WTC11 (cell line): ENCODE measurements at regions not wholly inside any gene's neighbourhood (a gene's known extent, or its start where the extent isn't known, plus 50 kb on each side); places are given as distances from the start of the nearest gene placed in this dataset.

Source experiments
- CREM ChIP-seq: sonication (generic); formaldehyde crosslinking; IDR thresholded peaks from 2 replicates; pipeline ENCODE4 v1.8.1; 2022; ENCODE audit warnings: mild to moderate bottlenecking, missing genetic modification reagents, moderate library complexity
- ESRRA ChIP-seq: sonication (generic); formaldehyde crosslinking; IDR thresholded peaks from 2 replicates; pipeline ENCODE4 v1.8.1; 2022; ENCODE audit warnings: mild to moderate bottlenecking, missing genetic modification reagents, borderline replicate concordance
- FOXJ3 ChIP-seq: sonication (generic); formaldehyde crosslinking; IDR thresholded peaks from 2 replicates; pipeline ENCODE4 v1.9.0; 2021; ENCODE audit warnings: missing genetic modification reagents, mild to moderate bottlenecking, borderline replicate concordance
- ZBTB21 ChIP-seq: sonication (generic); formaldehyde crosslinking; IDR thresholded peaks from 2 replicates; pipeline ENCODE4 v1.8.1; 2023; ENCODE audit warnings: mild to moderate bottlenecking, missing genetic modification reagents, borderline replicate concordance
- TF ChIP-seq, protein P1 (sequence below): fragments of 200-600 bp; IDR thresholded peaks from 2 replicates; pipeline ENCODE4 v1.8.0; 2022; ENCODE audit warnings: antibody characterized with exemption
- TF ChIP-seq, protein P2 (sequence below): sonication (generic); formaldehyde crosslinking; IDR thresholded peaks from 2 replicates; pipeline ENCODE4 v1.8.1; 2022; ENCODE audit warnings: mild to moderate bottlenecking, missing genetic modification reagents, moderate library complexity, borderline replicate concordance
- TF ChIP-seq, protein P3 (sequence below): fragments of 250-450 bp; sonication (Bioruptor Pico); IDR thresholded peaks from 2 replicates; pipeline ENCODE4 v1.9.0; 2021; ENCODE audit warnings: moderate library complexity, mild to moderate bottlenecking, inconsistent platforms, borderline replicate concordance
- TF ChIP-seq, protein P4 (sequence below): sonication (generic); formaldehyde crosslinking; IDR thresholded peaks from 2 replicates; pipeline ENCODE4 v1.8.1; 2023; ENCODE audit warnings: mild to moderate bottlenecking, missing genetic modification reagents
- TF ChIP-seq, protein P5 (sequence below): sonication (generic); formaldehyde crosslinking; IDR thresholded peaks from 2 replicates; pipeline ENCODE4 v1.8.0; 2022; ENCODE audit warnings: mild to moderate bottlenecking, missing genetic modification reagents

DNA sequence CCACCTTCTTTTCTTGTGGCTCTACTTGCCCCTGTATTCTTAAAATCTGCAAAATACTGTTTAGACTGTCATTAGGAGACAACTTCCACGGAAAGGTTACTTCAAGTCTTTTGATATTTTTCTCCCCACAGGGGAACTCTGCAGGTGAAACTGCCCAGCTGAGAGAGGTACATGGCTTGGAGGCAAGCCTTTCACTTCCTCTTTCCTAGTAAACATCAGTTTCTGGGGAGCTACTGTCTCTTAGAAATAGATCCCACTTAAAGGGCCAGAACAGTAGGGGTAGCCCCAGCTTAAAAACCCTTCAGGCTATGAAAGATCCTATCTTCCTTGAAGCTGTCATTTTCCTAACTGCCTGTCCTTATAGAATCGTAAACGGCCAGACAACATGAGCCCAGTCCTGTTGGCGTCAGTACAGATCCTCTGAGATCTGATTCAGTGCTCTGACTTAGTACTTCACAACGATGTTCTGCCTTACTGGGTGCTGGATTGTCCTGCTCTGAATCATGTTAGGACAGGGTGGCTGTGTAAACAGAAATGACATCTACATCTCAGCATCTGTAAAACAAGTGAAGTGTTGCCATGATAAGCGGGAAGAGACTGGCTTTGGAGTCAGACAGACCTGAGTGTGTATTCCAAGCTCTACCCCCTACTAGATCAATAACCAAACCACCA is 102.1 kb downstream of the ITIH6 start:
- TF ChIP-seq, protein P1, sequence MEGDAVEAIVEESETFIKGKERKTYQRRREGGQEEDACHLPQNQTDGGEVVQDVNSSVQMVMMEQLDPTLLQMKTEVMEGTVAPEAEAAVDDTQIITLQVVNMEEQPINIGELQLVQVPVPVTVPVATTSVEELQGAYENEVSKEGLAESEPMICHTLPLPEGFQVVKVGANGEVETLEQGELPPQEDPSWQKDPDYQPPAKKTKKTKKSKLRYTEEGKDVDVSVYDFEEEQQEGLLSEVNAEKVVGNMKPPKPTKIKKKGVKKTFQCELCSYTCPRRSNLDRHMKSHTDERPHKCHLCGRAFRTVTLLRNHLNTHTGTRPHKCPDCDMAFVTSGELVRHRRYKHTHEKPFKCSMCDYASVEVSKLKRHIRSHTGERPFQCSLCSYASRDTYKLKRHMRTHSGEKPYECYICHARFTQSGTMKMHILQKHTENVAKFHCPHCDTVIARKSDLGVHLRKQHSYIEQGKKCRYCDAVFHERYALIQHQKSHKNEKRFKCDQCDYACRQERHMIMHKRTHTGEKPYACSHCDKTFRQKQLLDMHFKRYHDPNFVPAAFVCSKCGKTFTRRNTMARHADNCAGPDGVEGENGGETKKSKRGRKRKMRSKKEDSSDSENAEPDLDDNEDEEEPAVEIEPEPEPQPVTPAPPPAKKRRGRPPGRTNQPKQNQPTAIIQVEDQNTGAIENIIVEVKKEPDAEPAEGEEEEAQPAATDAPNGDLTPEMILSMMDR = no peak
- TF ChIP-seq, protein P2, sequence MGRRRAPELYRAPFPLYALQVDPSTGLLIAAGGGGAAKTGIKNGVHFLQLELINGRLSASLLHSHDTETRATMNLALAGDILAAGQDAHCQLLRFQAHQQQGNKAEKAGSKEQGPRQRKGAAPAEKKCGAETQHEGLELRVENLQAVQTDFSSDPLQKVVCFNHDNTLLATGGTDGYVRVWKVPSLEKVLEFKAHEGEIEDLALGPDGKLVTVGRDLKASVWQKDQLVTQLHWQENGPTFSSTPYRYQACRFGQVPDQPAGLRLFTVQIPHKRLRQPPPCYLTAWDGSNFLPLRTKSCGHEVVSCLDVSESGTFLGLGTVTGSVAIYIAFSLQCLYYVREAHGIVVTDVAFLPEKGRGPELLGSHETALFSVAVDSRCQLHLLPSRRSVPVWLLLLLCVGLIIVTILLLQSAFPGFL = no peak
- no peak for TF ChIP-seq ZBTB21 (CRISPR knock-in tag)
- TF ChIP-seq ESRRA (CRISPR knock-in tag) = no peak
- no peak for TF ChIP-seq CREM (CRISPR knock-in tag)
- TF ChIP-seq, protein P3, sequence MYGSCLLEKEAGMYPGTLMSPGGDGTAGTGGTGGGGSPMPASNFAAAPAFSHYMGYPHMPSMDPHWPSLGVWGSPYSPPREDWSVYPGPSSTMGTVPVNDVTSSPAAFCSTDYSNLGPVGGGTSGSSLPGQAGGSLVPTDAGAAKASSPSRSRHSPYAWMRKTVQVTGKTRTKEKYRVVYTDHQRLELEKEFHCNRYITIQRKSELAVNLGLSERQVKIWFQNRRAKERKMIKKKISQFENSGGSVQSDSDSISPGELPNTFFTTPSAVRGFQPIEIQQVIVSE (CRISPR knock-in tag) = no peak
- TF ChIP-seq, protein P4, sequence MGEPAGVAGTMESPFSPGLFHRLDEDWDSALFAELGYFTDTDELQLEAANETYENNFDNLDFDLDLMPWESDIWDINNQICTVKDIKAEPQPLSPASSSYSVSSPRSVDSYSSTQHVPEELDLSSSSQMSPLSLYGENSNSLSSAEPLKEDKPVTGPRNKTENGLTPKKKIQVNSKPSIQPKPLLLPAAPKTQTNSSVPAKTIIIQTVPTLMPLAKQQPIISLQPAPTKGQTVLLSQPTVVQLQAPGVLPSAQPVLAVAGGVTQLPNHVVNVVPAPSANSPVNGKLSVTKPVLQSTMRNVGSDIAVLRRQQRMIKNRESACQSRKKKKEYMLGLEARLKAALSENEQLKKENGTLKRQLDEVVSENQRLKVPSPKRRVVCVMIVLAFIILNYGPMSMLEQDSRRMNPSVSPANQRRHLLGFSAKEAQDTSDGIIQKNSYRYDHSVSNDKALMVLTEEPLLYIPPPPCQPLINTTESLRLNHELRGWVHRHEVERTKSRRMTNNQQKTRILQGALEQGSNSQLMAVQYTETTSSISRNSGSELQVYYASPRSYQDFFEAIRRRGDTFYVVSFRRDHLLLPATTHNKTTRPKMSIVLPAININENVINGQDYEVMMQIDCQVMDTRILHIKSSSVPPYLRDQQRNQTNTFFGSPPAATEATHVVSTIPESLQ (CRISPR knock-in tag) = no peak
- TF ChIP-seq, protein P5, sequence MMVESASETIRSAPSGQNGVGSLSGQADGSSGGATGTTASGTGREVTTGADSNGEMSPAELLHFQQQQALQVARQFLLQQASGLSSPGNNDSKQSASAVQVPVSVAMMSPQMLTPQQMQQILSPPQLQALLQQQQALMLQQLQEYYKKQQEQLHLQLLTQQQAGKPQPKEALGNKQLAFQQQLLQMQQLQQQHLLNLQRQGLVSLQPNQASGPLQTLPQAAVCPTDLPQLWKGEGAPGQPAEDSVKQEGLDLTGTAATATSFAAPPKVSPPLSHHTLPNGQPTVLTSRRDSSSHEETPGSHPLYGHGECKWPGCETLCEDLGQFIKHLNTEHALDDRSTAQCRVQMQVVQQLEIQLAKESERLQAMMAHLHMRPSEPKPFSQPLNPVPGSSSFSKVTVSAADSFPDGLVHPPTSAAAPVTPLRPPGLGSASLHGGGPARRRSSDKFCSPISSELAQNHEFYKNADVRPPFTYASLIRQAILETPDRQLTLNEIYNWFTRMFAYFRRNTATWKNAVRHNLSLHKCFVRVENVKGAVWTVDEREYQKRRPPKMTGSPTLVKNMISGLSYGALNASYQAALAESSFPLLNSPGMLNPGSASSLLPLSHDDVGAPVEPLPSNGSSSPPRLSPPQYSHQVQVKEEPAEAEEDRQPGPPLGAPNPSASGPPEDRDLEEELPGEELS = no peak
- TF ChIP-seq FOXJ3 (CRISPR knock-in tag) = no peak
